HG03521 (cell line): ENCODE measurements at regions not wholly inside any gene's neighbourhood (a gene's known extent, or its start where the extent isn't known, plus 50 kb on each side); places are given as distances from the start of the nearest gene placed in this dataset.

ENCODE experiments used
- ATAC-seq: cut with Tn5 transposase; IDR thresholded peaks from one replicate; pipeline ENCODE4 v1.9.1; 2021; ENCODE audit warnings: mild to moderate bottlenecking, moderate library complexity; ENCODE audit not compliant: unreplicated experiment

DNA sequence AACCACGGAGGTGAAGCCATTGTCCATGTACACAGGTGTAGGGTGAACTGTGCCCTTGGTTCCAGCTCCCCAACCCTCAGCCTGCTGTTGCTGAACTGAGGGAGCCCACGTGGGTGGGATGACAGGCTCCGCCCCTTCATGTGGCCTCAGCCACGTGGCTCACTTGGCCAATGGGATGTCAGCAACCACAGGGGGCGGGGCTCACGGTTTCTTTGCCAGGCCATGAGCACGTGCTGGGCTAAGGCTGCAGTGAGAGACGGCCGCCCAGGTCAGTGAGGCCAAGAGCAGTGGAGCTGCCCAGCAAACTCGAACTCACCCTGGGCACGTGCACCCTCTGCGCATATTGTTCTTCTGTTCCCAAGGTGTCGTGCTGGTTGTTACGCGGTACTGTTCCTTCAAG, 282.6 kb downstream of the IRF8 start:
- no peak for ATAC-seq

DNA sequence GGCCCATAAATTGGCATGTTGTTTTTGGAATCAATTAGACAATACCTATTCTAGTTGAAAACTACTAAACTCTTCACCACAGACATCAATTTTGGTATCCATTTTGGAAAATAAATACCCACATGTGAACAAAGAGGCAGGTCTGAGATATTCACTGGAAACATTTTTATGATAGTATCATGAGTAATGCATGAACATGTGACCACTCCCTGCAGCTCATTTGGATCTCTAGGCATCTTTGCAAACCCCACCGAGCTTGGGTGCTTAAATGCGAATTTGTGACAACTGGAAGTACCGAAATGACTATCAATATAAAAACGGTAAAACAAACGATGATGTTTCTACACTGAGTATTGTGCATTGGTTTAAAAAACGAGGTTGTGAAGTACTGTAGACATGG, 285.2 kb downstream of the IRF8 start:
- ATAC-seq, result no peak

DNA sequence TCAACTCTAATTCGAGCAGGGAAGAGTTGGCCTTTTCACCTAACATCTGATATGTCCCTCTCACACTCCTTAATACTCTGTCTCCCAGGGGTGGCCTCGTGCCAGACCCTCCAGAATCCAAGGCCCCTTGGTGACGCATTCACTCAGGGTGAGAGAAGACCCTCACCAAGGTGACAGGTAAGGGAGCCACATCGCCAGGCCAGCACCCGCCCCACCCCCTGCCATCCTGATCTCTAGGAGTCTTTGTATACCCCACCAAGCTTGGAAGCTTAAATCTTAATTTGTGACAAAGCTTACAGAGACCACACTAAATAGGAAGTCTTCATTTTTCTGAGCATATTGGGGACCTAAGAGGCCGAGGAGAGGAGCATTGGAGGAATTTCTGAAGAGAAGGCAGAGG, 286.1 kb downstream of the IRF8 start:
- no peak for ATAC-seq

DNA sequence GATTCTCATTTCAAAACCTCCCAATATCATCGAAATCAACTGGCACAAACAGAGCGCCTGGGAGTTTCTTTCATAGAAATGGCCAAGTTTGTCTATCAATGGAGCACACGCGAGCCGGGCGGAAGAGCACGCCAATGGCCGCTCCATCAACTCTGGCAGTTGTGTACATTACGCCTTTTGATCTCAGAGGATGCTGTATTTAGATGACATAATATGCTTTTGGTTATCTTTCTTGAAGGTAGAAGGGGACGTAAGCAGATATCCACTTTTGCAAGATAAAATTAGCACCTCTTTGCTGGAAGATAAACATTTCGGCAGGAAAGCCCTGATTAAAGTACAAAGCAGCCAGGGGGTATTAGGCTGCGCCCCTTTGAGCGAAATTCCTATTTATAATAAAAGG, 287.4 kb downstream of the IRF8 start:
- ATAC-seq, result no peak

DNA sequence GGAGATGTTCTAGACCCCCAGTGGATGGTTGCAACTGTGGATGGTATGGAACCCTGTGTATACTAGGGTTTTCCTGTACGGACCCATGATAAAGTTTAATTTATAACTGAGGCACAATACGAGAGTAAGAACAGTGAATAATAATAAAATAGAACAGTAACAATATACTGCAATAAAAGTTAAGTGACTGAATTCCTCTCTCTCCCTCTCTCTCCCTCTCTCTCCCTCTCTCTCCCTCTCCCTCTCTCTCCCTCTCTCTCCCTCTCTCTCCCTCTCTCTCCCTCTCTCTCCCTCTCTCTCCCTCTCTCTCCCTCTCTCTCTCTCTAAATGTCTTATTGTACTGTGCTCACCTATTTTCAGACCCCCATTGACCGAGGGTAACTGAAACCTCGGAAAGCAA, 291.0 kb downstream of the IRF8 start:
- ATAC-seq, result no peak

DNA sequence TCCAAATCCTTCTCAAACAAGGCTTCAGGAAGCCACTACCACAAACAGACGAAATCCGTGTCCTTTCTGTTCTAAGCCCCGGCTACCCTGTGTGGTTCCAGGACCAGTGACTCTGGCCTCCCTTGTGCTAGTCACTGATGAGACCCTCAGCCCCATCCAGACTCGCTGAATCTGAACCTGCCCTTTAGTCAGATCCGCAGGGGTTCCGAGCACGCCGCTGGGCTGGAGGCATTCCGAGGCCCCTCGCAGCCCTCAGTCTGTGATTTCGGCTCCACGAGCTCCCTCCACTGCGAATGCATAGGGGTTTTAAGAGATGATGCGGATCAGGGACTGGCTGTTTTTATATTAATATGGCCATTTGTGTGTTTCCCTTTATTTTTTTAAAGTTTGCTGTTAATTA, 292.7 kb downstream of the IRF8 start:
- ATAC-seq, result no peak

DNA sequence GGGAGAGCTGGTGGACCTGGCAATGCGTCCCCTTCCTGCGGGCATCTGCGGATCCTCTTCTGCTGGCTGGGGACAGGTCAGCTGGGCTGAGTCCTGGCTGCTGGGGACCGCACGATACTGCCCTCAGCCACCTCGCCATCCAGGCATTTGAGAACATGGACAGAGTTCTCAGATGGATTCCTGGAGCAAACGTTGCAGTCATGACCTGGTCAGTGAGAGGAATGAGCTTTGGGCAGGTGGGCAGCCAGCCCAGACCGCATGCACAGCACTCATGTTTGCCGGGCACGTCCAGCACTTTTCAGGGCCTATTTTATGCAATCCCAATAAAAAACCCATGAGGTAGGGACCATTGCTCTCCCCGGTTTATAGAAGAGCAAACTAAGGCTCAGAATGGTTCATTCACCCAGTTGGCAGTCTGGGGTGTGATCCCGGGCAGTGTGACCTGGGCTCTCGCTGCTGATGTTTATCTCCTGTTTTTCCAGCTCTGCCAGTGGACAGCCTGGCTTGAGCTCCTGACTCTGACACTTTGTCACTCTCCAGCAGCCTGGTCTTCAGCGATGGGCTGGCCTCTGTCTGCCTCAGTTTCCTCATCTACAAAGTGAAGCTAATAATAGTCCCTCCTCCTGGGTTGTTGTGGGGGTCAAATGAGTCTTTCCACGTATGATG, 294.7 kb downstream of the IRF8 start:
- ATAC-seq, result no peak

DNA sequence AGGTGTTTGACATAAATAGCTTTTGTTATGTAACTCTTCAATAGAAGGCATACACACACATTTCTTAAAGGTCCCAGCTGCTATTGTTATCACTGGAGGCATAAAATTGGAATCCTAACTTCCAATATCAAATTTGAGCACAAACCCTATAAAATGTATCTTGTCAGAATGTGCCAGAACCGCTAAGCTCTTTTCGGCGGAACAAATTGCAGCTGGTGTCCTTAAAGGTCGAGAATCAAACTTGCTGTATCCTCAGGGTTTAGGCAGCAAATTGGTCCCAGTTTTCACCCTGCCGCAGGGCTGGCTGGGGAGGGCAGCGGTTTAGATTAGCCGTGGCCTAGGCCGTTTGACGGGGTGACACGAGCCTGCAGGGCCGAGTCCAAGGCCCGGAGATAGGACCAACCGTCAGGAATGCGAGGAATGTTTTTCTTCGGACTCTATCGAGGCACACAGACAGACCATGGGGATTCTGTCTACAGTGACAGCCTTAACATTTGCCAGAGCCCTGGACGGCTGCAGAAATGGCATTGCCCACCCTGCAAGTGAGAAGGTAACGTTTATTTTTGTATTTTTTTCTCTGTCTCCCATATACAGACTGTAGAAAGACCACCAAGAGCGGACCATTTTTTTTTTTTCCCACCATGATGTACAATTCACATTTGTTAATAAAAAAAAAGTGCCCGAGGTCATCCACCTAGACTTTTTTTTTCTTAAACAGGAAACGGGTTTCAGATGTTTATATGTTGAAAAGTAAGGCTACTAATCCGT, 297.1 kb downstream of the IRF8 start:
- ATAC-seq, result no peak

DNA sequence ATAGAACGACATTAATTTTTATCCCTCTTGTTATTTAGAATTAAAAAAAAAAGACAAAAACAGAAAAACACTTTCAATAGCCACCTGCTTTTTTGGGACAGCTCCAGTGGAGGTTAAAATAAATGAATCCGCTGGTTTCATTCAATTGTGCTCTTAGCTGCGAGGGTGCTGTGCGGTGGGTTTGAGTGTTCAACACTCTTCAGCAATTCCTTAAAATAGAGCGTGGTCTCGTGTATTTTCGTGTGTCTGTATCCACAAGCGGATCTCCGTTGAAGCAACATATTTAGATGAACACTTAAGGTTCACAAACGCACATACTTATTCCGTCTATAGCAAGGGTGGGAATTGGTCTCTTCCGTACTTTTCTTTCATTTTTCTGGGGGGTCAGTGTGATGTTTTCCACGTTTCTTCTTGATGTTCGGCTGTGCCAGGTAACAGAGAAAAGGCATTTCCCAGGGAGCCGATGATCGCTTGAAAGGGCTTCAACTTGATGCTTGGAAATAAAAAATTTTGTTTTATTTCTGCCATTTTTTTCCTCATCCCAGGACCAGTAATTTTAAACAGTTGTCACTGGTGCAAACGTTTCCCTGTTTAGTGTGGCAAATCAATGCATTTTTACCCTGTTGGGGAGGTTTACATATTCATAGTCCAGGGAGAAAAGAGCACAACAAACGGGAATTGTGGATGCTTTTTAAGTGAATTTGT, 297.9 kb downstream of the IRF8 start:
- ATAC-seq, result no peak

DNA sequence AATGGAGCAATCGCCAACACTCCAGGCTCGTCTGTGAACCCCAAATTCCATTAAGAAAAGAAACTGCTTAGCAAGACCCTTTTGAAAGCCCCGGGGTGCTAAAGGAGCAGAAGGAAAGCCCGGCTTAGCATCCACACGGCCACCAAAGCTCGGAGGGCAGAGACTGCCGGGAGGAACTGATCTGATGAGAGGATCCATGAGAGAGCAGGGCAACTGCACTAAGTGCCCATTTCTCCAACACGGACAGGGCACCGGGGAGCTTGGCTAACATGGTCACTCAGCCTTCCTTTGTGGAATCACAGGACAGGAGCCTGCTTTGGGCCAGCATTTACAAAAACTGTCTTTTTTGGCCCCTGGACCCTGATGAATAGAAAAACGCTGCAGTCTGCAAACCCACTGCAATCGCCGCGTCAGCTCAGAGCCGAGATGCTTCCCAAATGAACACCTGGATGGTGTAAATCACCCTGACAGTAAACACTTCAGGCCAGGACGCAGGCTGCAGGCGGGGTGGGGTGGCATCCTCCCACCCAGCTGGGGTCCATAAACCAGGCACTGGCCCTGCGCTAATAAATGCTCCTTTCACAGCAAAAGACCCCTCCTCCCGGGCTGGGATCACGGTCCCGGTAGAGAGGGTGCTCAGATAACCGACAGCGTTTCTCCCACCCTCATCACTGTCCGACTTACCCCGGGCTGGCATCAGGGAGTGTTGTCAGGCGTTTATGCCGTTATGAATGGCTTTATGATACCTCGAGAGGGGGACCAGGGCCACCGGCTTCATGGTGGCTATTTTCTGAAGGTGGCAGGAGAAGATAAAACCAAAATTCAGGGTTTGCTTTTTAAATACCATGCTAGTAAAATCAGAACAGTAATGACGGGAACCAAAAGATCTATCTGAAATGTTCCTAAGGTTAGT, 299.5 kb downstream of the IRF8 start:
- ATAC-seq, result no peak

DNA sequence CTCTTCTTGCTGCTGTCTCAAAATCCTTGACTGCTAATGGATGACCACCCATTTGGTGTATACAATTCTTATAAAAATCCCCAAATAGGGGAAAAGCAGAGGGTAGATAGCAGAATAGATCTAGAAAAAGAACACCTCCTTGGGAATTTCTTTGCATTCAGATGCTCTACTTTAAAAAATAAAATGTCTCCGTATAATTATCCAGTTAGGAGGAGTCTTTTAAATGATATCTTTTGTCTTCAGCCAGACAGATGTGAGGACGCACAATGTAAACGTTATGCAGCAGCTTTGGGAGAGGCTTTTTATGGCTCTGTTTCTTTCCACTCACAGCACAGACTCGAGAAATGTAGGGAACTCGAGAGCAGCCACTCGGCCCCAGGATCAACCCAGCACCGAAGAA, 300.2 kb downstream of the IRF8 start:
- ATAC-seq, result no peak

DNA sequence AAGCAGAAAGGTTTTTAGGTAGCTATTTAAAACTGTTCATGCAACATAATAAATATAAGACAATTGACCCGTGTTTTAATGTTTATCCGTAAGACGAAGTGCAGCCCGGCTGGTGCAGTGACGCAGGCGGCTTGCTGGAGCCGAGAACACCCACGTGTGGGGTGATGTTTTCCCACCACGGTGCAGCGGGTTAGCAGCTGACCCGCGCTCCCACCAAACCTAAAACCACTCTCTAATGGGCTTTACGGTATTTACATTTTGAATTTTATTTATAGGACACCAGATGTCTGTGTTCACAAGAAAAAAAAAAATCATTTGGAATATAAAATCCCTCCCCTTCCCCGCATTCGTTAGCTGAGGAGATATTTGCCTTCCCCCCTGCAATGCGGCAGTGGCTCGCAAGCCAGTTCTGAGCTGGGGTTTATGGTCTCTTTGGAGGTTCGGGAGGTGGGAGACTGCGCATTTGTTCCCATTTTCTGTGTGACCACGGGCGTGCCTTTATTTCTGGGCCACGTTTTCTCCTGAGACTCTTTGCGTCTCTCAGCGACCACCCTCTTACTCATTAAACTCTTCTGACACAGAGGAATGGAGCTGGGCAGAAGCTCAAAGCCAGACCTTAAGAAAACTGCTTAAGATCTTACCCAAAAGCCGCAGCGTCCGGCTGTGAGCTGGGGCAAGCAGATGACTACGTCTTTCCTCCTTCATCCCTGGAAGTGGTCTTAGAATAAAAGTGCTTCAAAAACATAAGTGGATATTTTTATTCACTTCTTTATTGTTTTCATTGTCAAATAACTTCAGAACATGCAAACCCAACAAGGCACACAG, 301.1 kb downstream of the IRF8 start:
- no peak for ATAC-seq

DNA sequence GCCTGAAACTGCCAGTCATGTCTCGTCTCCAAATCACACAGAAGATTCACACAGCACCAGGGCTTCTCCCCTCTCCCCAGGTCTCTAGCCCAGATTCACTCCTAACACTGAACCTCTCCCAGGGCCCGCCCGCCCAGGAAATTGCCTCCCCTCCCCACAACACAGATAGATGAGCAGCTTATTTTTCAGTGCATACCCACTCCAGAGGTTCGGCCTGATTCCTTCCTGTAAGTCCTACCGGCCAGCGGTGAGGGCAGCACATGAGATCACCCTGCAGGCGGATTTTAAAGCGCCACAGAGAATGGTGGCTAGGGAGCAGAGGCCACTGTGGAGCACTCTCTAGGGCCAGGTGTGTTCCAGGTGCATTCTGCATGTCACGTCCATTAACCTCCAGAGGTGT, 301.8 kb downstream of the IRF8 start:
- no peak for ATAC-seq

DNA sequence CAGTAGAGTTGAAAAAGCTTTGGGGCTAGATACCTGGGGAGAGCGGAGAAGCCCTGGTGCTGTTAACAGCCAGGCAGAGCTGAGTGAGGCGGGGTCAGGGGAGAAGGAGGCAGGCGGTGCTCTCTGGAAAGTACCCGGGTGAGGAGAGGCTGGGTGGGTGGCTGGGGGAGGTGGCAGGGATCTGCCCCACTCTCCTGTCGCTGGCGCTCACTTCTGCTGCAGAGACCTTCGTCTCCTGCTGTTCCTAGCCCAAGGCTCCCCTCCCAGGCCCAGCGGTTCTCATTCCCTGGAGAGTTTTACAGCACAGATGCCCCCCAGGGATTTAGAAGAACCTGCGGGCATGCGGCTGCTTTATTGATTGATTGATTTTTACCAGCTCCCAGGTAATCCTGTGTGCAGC, 302.8 kb downstream of the IRF8 start:
- ATAC-seq, result no peak

DNA sequence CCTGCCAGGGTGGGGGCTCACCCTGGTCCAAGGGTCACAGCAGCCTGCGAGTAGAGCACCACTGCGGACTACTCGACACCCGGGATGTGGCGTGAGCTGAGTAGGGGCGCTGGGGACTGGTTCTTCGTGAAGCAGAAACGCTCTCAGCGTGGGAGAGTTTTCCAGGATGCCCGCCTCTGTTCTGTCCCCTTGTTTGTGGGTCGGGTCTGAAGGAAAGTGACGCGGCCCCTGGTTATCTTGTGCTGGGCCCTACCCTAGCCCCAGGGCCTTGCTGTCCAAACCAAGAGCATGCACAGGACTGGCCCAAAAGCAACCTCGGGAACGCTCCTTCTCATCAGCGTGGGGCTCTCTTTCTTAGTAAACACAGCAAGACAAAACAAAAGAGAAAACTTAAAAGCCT, 303.3 kb downstream of the IRF8 start:
- no peak for ATAC-seq

DNA sequence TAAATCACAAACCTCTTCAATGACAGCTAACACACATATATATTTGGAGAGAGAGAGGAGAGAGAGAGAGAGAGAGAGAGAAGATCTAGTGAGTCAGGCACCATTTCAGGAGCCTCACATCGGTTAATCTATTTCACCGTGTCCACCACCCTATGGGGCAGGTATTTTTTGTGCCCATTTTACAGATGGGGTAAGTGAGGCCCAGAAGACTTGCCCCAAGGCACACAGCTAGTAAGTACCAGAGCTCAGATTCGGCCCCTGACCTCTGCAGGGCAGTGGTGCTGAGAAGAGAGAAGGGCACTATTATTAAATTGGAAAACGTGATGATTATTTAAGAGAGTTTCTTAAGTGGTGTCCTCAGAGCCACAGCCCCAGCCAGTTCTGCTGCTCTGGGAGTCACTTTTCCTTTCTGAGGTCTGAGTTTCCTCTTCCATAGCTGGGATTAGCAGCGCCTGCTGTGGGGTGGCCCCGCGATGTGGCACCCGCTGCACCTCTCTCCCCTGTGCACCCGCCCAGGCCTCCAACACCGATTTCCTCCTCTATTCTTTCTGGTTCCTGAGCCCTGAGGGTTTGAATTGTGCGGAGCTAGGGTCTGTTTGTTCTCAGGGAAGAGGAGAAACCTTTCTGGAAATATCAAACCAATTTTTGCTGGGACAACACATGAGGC, 303.9 kb downstream of the IRF8 start:
- no peak for ATAC-seq

DNA sequence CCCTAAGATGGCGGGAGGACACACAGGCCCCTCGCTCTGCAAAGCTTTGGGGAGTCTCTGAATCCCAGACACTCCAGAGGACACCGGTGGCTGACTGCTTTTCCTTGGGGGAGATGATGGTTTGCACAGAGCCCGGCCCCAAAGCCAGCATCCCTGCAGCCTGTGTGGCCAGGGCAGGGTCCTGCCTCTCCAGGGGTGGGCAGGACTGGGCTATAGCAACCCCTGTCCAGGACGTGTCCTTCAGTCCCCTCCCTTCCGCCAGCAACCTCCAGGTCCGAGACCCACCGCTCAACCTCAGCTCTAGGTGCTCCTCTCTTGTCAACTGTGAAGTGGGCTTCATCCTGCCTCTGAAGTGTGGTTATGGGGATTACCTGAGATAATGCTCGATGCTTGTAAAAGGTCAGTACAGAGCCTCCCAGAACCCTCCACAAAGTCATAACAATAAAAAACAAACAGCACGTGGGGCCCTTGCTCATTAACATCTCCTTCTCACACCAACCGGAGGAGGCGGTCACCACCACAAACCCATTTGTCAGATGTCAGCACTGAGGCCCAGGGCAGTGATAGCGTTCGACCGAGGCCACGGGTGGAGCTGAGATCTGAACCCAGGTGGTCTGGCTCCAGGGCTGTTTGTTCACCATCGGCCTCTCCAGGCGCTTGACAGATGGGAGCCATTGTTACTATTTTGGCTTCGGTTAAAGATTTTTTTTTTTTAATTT, 304.8 kb downstream of the IRF8 start:
- ATAC-seq, result no peak

DNA sequence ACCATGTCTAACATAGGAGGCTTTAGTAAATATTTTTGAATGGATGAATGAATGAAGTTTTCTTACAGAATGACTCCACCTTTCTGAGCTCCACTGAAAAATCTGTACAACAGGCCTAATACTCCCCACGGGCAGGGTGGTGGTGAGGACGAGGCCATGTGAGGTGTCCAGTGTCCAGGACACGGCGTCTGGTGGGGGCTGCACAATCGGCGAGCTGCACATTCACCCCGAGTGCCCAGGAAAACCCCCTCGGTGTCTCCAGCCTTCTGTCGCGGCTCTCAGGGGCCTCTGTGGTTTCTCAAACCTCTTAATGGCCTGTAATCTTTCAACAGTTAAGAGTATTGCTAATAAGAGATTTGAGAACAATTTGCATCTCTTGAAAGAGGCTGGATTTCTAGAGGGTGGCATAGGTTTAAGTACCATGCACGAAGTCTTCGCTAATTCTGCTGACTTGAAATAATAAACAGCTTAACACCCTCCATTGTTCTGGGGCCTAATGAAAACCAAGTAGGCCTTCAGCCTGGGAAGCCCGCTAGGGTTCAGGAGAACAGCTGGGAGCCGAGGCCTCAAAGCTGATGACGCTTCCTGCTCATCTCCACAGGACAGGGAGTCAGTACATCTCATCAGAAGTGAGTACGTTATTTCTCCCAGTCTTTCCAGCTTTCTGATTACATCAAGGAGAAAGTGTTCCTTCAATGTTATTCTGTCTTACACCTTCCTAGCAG, 304.6 kb upstream of the FOXF1 start:
- no peak for ATAC-seq
